Stimulated activated CD4-positive, alpha-beta T cell treated with anti-CD3 and anti-CD28 coated beads, Interleukin-12 subunit alpha, Interleukin-12 subunit beta, amount 100 ng/mL, for 48 hours (primary cell): ENCODE measurements at regions not wholly inside any gene's neighbourhood (a gene's known extent, or its start where the extent isn't known, plus 50 kb on each side); places are given as distances from the start of the nearest gene placed in this dataset.

Experiments used
- DNase-seq, 3 donors: peaks; one replicate each; pipeline ENCODE4 v3.0.0-alpha.2; 2020; ENCODE audit warnings: low read depth in 2 of 3, low spot score in 1 of 3

DNA sequence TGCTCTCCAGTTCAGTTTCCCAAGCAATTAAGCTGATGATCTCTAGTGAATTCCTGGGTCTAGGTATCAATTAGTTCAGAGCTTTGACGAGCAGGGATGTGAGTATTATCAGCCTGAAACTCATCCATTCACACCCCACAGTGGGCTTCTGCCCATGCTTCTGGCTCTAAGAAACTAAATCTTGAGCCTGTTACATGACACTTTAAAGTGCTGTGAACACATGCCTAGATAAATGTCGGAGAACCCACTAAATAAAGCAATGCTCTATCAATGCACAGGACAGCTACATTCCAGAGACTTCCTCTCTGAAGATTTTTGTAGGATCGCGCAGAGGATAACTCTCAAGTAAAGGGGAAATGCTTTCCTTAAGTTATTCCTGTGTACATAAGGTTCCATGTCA is 356.5 kb upstream of the TNP1 start:
- DNase-seq: no peak

DNA sequence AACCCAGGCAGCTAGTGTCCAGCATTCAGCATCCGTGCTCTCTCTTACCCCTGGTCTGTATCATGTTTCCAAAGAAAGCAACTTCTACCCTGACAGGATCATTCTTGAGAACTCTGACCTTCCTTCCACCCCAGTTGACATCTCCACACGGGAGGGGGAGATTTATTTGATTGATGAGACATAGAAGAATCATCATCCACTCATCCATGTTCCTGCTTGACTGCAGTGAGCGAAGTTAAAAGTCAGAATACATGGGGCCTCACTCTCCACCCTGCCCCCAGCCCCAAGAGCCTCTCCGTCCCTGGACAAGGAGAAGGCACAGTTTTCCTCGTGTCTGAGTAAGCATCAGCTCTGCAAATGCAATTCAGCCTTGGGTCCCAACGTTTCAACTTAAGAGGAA is 356.0 kb upstream of the TNP1 start:
- no peak for DNase-seq

DNA sequence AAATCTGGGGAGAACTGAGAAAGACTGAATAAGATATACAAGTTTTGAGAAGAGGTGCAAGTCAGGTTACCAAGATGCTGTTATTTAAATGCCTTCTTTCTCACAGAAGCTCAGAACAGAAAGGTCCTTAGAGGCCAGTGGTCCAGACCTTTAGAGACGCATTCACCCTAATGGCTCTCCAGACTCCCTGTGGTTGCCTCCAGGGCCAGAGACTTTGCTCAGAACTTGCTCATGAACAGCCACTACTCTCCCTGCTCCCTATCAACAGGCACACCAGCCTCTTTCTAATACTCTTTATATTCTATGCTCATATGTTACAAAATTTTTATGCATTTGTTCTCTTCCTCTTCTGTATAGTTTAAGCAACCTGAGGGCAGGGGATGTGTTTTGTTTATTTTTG is 349.0 kb upstream of the TNP1 start:
- DNase-seq: no peak

DNA sequence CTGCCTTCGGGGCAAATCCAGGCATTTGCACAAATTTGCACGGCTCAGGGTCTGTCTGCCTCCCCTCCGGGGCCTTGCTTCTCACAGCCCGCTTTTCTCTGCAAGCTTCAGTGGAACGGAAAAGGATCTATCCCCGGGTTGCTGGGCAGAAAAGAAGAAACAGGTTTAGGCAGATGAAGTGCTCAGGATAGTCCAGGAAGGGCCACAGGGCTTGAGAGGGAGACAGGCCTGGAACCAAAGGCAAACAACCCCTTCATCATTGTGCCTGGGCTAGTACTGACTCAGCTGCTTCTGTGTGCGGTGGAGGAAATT is 347.8 kb upstream of the TNP1 start:
- DNase-seq: no peak

DNA sequence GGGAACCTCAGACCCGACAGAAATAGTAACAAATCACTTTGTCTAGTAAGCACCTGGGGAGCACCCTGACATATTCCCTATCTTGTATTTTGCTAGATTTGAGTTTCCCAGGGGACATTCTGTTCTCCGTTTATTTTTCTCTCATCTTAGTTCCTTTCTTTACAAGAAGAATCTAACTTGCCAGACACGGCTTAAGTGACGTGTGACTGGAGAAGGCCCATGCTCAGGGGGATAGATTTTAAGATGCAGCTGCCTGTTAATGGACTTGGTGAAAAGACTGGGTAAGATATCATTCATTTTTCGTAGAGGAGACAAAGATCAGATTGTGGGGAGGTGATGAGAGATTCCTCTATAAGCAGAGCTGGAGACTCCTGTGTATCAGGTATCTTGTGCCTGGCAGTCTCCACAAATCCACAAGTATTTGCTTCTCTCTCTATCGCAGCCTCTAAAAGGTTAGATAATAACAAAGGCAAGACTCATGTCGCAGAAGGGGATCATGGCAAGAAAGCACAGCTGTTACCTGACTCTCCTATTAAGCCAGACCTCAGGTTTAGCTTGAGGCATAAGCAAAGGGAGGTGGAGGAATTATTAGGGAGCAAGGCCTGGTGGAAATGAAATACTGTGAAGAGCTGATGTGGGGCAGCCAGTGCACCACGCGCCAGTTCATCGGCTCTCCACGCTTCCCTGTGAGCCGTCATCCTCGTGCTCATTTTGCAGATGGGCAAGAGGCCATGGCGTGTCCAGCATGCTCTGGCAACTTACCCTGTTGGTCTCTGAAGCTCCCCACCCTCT is 347.2 kb upstream of the TNP1 start:
- DNase-seq: no peak

DNA sequence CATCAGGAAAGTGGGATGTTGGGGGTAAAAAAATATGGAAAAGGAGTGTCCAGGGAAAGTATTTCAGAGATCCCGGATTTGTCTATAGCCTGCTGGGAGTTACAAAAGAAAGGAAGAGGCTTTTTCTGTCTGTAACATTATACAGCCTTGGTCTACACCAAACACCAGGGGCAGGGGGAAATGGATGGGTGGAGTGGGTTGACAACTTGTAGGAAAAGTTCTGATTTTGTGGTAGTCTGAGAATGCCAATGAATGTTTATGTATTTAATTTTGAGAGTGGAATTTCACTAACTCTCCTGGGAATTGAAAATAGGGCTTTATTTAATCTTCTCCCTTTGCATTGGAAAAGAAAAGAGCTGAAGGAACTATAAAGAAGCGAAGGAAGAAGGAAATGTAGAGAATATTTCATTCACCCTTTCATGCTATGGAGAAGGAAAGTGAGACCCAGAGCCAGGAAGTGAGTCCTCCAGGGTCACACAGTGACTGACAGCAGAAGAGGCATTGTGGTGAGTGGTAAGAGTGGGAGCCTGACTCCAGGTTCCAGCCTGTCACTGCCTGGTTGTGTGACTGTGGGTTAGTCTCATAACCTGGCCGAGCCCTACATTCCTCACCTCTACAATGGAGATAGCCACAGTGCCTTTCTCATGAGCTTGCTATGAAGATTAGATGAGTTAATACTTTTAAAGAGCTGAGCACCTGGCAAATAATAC is 346.3 kb upstream of the TNP1 start:
- DNase-seq: no peak

DNA sequence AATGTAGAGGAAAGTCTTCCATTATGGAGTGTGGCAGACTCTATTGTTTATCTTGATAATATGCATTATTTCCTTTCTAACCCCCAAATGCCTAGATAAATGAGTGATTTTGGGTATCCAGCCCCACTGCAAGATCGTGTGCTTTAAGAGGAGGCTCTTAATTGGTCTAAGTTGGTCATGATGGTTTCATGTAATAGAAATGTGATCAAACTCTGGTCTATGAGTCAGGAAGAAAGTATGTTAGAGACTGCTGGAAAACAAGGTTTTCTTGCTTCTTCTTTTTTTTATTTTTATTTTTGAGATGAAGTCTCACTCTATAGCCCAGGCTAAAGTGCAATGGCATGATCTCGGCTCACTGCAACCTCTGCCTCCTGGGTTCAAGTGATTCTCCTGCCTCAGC is 344.5 kb upstream of the TNP1 start:
- no peak for DNase-seq

DNA sequence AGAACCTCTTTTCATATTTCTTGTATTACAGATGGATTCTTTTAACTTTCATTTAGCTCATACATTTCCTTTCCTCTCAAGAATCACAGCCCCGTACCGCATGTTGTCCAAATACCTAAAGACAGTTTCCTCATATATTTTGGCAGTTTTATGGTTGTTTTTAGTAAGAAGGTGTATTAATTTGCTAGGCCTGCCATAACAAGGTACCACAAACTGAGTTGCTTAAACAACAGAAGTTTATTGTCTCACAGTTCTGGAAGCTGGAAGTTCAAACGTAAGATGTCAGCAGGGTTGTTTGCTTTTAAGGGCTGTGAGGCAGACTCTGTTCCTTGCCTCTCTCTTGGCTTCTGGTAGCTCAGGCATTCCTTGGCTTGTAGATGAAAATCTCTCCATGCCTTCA is 343.2 kb upstream of the TNP1 start:
- DNase-seq: no peak

DNA sequence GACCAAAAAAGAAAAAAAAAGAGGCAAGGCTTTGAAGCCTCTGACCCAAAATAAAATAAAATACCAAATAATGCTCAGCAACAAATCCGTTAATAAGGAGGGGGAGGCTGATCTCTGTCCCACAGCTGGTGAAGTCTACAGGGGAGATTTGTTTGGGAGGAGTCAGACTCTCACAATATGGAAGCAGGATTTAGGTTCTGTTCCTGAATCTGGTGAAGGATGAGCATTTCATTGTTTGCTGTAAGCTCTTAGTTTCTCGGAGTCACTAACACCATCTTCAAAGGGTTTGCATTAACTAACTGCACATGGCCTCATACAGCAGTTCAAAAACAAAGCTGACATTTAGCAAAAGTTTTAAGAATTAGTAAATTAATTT is 339.4 kb upstream of the TNP1 start:
- no peak for DNase-seq

DNA sequence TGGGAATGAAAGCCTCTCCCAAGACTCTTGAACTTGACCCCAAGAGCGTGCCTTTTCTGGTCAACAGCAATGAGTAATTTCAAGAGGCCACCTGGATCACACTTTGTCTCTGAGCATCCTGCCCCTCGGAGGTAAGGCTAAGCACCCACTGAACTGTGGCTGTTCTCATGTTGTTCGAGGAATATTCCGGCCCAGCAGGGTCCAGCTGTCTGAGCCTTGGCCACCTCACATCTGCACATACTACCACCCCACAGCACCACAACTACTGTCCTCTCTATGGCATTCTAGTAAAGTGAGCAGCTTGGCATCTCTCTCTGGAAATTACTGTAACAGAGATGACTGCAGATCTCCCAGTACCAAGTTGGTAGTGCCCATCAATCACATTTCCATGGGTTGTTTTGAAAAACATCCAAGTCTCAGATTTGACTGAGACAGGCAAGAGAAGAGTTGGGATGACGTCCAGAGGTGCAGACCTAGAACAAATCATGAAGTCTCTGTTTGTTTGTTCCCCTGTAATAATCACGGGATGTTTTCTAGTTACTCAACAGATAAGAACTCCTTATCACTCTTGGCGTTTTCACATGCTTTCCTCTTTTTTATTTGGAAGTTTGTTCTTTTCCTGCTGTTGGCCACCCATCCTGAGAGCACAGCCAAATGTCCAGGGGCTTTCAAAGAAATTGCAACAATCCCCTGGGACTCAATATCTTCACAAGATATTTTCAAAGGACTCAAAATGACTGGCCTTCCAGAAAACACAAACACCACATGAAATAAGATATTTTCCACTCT is 336.0 kb upstream of the TNP1 start:
- DNase-seq: no peak

DNA sequence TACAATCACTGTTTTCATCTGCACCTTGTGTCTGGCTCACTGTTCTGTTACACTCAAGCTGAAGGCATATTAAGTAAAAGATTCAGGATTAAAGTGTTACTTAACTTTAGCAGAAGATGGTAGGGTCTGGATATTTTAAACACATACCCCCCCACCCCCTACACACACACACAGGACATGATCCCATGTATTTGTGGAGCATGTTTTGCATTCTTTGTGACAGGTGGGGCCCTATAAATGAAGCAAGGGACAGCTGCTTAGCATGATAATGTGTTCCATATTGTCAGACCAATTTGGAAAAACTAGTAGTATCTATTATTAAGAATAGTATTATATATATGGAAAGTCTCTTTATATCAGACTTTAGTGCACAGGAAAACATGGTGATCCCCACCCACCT is 335.2 kb upstream of the TNP1 start:
- DNase-seq: no peak

DNA sequence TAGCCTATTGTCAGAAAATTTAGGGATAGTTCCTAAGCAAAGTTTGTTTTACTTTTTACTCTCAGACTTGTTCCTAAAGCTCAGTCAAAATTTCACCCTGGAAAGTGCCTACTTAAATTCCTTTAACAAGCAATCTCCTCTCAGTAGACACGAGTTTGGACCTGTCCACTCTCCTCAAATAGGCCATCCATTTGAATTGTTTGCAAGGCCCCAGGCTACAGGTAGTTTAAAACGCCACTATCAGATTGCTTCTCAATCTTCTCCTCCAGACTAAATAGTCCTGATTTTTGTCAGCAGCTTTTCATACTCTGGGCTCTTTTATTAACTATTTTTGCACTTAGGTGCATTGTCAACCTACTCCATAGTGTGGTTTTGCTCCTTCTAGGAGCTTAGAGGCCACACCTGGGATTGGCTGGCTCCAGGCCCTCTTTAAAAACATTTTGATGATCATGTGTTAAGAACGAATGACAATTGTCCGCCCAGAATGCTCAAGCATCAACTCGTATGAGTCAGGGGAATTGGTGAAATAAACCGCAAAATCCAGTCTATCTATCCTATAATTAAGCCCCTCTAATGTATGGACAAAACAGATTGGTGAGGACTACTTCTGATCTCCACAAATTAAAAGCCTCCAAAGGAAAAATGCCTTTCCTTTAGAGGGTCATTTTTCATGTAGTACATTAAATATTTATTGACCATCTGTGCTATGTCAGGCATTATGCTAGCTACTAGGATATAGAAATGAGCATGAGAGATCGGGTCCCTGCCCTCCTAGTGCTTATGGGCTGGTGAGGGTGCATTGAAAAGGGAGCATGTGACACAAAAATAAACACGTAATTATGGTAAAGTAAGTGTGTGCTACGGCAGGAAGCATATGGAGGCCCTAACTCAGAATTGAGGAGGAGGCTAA is 333.8 kb upstream of the TNP1 start:
- no peak for DNase-seq

DNA sequence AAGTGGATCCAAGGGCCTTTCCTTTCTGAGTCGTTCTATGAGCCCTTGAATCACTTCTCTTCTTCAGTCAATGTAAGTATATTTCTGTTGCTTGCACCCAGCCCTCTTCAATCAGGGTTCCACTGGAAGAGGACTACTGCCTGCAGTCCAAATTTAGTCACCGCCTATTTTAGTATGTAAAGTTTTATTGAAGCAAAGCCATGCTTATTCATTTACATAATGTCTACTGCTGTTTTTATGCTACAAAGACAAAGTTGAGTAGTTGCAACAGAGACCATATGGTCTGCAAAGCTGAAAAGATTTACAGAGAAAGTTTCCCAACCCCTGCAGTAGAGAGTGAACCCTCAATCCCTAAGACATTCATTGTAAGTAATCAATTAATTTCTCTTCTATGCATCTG is 332.5 kb upstream of the TNP1 start:
- DNase-seq: no peak

DNA sequence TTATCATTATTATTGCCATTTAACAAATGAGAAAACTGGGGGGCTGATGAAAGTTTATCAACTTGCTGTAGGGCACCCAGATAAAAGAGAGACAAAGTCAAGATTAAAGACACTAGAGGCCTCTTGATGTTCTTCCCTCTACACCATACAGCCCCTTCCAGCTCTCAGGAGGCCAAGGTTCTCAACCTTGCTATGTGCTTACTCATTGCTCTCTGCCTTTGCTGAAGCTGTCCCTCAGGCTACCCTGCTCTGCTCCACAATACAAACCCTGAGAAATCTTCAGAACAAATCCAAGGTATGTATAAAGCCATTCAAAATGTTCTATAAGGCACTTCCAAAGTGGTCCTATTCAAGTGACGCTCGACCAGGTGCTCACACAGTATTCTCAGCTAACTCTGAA is 329.9 kb upstream of the TNP1 start:
- DNase-seq: no peak

DNA sequence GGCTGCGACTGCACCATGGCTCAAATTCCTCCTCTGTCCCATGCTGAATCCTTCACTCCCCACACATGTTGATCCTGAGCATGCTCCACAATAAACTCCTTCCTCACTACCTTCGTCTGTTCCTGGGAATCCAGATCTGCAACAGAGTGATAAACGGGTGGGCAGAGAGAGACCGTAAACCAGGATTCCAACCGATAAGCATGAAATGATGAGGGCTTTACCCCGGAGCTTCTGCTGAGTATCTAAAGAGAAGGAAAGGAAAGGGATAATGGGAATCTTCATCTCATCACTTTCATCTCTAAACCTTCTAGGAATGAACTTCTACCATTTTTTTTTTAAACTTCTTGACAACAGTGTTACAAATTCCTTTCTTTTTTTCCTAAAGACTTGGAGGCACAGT is 329.3 kb upstream of the TNP1 start:
- DNase-seq: no peak

DNA sequence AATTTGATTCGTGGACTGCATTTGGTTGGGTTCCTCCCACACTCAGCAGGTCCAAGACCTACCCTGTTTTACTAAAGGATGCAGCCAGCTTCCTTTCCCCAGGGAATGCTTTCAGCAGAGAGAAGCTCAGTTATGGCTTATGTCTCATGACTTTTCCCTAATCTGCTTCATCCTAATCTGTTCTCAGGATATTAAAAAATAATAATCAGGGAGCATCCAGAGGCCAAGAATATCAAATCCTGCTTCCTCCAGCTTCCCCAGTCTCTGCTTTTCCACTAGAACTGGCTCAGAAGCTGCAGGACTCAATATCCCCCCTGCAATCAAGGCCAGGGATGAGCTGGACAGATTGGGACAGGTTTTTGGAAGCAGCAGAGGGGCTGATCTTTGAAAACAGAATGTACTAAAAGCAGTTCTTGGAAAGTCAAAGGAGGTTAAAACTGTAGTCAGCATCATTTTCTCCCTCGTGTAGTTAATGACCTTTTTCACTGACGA is 326.9 kb upstream of the TNP1 start:
- no peak for DNase-seq

DNA sequence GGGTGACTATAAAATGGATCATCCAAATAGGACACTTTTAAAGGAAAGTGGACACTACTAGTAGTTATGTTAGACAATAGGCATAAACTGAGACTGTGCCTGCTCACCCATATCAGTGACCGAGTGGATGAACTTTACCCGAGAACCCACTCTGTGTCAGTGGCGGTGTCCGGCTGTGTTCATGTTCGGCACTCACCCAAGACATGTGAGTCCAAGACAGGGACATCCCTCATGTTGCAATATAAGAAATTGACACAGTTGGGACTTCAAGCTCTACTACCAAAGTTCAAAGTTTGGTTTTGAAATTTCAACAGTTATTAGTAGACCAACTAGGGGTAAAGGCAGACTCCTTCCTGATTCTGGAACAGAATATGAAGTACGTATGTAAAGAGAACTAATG is 326.3 kb upstream of the TNP1 start:
- no peak for DNase-seq

DNA sequence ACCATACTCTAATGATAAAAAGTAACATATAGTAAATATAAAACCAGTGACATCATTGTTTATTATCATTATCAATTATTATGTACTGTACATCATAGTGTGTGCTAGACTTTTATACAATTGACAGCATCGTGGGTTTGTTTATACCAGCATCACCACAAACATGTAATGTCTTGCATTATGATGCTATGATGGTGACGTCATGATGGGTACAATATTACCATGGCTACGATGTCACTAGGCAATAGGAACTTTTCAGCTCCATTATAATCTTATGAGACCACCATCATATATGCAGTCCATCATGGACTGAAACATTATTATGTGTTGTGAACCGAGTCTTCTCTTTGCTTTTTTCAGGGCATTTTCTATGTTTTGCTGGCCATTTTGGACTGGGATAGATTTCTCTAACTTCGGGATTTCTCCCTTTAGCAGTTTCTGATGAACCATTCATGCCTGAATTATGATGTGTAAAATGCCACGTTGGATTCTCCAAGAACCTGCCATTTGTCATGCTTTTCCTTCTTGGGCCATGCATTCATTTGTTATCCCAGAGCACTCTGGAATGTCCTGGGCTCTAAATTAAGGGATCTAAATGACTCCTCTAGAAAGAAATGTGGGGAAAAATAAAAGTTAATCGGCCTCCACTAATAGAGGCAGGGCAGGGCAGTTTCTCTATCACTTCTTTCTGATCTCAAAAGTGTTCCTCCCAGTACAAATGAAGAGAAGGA is 325.6 kb upstream of the TNP1 start:
- DNase-seq: no peak

DNA sequence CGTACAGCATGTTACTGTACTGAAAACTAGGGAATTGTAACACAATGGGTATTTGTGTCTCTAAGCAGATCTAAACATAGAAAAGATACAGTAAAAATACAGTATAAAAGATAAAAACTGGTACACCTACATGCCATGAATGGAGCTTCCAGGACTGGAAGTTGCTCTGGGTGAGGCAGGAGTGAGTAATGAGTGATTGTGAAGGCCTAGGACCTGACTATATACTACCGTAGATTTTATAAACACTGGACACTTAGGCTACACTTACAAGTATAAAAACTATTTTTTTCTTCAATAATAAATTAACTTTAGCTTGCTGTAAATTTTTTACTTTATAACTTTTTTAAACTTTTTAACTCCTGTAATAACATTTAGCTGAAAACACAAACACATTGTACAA is 324.4 kb upstream of the TNP1 start:
- DNase-seq: no peak

DNA sequence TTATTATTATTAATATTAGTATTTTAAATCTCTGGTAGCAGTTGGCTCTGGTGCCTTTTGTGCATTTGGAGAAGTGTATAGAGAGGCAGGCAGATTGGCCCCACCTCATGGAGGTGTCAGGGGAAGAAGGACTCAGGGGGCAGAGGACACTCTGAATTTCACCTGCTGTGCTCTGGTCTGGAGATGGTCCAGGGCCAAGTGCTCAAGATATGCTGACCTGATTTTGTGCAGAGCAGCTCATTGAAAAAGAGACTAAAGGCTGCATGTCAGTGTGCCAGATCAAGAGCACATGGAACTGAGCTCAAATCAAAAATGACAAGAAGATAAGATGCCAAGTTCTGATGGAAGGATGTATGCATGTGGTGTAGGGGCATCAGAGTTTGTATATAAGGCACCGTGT is 323.6 kb upstream of the TNP1 start:
- no peak for DNase-seq

DNA sequence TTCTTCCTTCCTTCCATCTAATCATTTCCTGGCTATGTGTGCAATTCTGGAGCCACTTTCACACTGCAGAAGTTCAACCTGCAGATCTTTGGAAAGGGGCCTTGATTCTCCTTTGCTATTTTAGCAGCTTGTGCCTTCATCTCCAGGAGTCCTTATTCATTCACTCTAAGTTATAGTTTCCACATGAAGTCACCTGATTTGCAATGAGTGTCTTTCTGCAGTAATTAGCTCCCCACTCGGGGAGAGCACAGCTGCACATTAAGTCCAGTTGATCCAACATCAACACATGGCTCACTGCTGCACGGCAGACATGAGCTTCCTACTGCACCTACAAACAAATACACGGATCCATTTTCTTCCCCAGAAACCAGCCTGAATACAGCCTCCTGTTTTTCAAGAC is 323.1 kb upstream of the TNP1 start:
- no peak for DNase-seq
